ENCODE measurements at regions not wholly inside any gene's neighbourhood (a gene's known extent, or its start where the extent isn't known, plus 50 kb on each side); places are given as distances from the start of the nearest gene placed in this dataset.

GRCh38 chr2:128598862-128599441 is 280.3 kb upstream of the HS6ST1 start:
- Histone ChIP-seq H3K9me3 (ENCODE audit: control insufficient read depth in 1 of 2, insufficient read depth in 1 of 2, low read length in 2 of 2) (peaks cover 0 to 17% of the 10 kb centered on the region in 2 experiments), H3K4me3 (ENCODE audit: low read length) (no peak overlapping the region), H3K27ac (ENCODE audit: low read depth in 1 of 2, low read length in 2 of 2) (no peak overlapping the region), H3K4me1 (ENCODE audit: insufficient read depth, low read length) (no peaks in the 10 kb centered on the region), H3K36me3 (ENCODE audit: insufficient read depth, low read length) (no peaks in the 10 kb centered on the region), H3K27me3 (ENCODE audit: control insufficient read depth in 1 of 2, insufficient read depth in 2 of 2, low read length in 2 of 2) (no peaks in the 10 kb centered on the region)
- Mint-ChIP-seq H3K36me3 (ENCODE audit: low read depth) (no peaks in the 10 kb centered on the region), H3K4me3 (no peak overlapping the region), H3K9me3 (no peaks in the 10 kb centered on the region), H3K27me3 (no peaks in the 10 kb centered on the region), H3K27ac (no peak overlapping the region), H3K4me1 (ENCODE audit: low read depth) (no peaks in the 10 kb centered on the region)
- no peak for DNase-seq
- intact Hi-C loops (cut with DNase I, micrococcal nuclease), result no loop called here
- POLR2A ChIA-PET, result no interaction called here
- TF ChIP-seq CTCF (IDR thresholded peaks at IDR 0.05), result no peak
- ATAC-seq (ENCODE audit: poor library complexity), result no peak
- CTCF ChIA-PET, result no interaction called here

DNA sequence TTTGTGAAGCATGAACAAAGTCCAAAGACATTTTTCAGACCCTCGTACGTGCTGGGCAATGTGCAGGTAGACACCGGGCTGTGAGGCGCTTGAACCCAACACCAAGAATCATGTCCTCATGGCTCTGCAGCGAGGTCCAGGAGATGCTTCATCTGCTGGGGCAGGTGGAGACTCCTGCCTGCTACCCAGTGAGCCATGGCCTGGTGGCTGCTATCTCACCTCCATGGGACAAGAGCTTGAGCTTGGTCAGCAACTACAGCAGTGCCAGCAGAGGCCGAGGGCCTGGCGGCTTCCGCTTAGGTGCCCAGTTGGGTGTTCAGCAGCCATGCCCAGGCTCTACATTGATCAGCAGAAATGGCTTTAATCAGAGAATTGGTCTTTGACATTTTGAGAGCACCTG is 281.0 kb upstream of the HS6ST1 start:
- H3K9me3 Mint-ChIP-seq, result no peaks in the 10 kb centered on the region
- H3K4me1 Mint-ChIP-seq (ENCODE audit: low read depth), result no peaks in the 10 kb centered on the region
- no peaks in the 10 kb centered on the region for H3K27me3 Mint-ChIP-seq
- no peaks in the 10 kb centered on the region for H3K36me3 Mint-ChIP-seq (ENCODE audit: low read depth)
- Histone ChIP-seq H3K27me3 (ENCODE audit: control insufficient read depth in 1 of 2, insufficient read depth in 2 of 2, low read length in 2 of 2) (no peaks in the 10 kb centered on the region), H3K36me3 (ENCODE audit: insufficient read depth, low read length) (no peaks in the 10 kb centered on the region), H3K4me3 (ENCODE audit: low read length) (no peak overlapping the region), H3K27ac (ENCODE audit: low read depth in 1 of 2, low read length in 2 of 2) (no peak overlapping the region), H3K9me3 (ENCODE audit: control insufficient read depth in 1 of 2, insufficient read depth in 1 of 2, low read length in 2 of 2) (peaks cover 0 to 17% of the 10 kb centered on the region in 2 experiments), H3K4me1 (ENCODE audit: insufficient read depth, low read length) (no peaks in the 10 kb centered on the region)
- ChIA-PET POLR2A (no interaction called here), CTCF (no interaction called here)
- ATAC-seq (ENCODE audit: poor library complexity) (no peak), DNase-seq (peak in 1 of 14 experiments; percentile 20)
- H3K27ac Mint-ChIP-seq, result no peak overlapping the region
- H3K4me3 Mint-ChIP-seq, result no peak overlapping the region
- no peak for TF ChIP-seq CTCF (IDR thresholded peaks at IDR 0.05)
- intact Hi-C loops (cut with DNase I, micrococcal nuclease), result no loop called here

GRCh38 chr2:128600581-128601297 is 282.1 kb upstream of the HS6ST1 start:
- intact Hi-C loops (cut with DNase I, micrococcal nuclease), result no loop called here
- Mint-ChIP-seq H3K27me3 (no peaks in the 10 kb centered on the region), H3K4me3 (no peak overlapping the region), H3K36me3 (ENCODE audit: low read depth) (no peaks in the 10 kb centered on the region), H3K9me3 (no peaks in the 10 kb centered on the region), H3K4me1 (ENCODE audit: low read depth) (no peaks in the 10 kb centered on the region), H3K27ac (no peak overlapping the region)
- ATAC-seq (ENCODE audit: poor library complexity) (no peak), DNase-seq (no peak)
- Histone ChIP-seq H3K36me3 (ENCODE audit: insufficient read depth, low read length) (no peaks in the 10 kb centered on the region), H3K27ac (ENCODE audit: low read depth in 1 of 2, low read length in 2 of 2) (no peak overlapping the region), H3K4me1 (ENCODE audit: insufficient read depth, low read length) (no peaks in the 10 kb centered on the region), H3K9me3 (ENCODE audit: control insufficient read depth in 1 of 2, insufficient read depth in 1 of 2, low read length in 2 of 2) (peaks cover 0 to 15% of the 10 kb centered on the region in 2 experiments), H3K4me3 (ENCODE audit: low read length) (no peak overlapping the region), H3K27me3 (ENCODE audit: control insufficient read depth in 1 of 2, insufficient read depth in 2 of 2, low read length in 2 of 2) (no peaks in the 10 kb centered on the region)
- ChIA-PET CTCF (no interaction called here), POLR2A (no interaction called here)
- TF ChIP-seq CTCF (IDR thresholded peaks at IDR 0.05), result no peak

Measured in CD4-positive, alpha-beta T cell (primary cell).